ENCODE measurements at regions not wholly inside any gene's neighbourhood (a gene's known extent, or its start where the extent isn't known, plus 50 kb on each side); places are given as distances from the start of the nearest gene placed in this dataset.

DNA sequence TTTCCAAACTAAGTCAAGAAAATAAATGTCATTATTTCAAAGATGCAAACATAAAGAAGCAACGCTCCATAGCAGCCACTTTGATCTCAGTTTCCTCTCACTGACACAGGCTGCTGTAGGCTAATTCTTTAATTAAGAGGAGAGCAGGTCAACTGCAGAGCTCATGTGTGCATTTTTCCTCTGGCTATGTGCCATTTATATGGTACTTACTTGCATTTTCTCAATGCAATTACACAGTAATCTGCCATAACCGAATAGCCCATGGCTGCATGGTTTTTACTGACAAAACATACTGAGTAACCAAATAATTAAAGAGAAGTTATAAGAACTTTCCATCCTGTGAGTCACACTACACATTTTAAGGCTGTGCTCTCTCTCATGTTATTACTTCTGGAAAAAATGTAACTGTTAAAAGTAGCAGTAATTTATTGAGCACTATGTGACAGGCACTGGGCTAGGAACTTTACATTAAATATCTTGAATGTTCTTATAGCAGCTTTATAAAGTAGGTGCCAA lies 122.0 kb downstream of the ELAPOR2 start:
- H3K36me3 Mint-ChIP-seq, result peaks cover 9% of the 10 kb centered on the region
- H3K4me1 Mint-ChIP-seq, result peaks cover 2% of the 10 kb centered on the region
- TF ChIP-seq, protein P1, sequence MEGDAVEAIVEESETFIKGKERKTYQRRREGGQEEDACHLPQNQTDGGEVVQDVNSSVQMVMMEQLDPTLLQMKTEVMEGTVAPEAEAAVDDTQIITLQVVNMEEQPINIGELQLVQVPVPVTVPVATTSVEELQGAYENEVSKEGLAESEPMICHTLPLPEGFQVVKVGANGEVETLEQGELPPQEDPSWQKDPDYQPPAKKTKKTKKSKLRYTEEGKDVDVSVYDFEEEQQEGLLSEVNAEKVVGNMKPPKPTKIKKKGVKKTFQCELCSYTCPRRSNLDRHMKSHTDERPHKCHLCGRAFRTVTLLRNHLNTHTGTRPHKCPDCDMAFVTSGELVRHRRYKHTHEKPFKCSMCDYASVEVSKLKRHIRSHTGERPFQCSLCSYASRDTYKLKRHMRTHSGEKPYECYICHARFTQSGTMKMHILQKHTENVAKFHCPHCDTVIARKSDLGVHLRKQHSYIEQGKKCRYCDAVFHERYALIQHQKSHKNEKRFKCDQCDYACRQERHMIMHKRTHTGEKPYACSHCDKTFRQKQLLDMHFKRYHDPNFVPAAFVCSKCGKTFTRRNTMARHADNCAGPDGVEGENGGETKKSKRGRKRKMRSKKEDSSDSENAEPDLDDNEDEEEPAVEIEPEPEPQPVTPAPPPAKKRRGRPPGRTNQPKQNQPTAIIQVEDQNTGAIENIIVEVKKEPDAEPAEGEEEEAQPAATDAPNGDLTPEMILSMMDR (IDR thresholded peaks at IDR 0.05; ENCODE audit: unreplicated experiment), result no peak
- no peaks in the 10 kb centered on the region for H3K9me3 Mint-ChIP-seq
- no peaks in the 10 kb centered on the region for H3K27me3 Mint-ChIP-seq (ENCODE audit: low read depth)
- no peak overlapping the region for H3K4me3 Mint-ChIP-seq
- DNase-seq (ENCODE audit: low spot score in 2 of 2, unreplicated experiment in 2 of 2), result no peak
- H3K27ac Mint-ChIP-seq, result no peak overlapping the region

DNA sequence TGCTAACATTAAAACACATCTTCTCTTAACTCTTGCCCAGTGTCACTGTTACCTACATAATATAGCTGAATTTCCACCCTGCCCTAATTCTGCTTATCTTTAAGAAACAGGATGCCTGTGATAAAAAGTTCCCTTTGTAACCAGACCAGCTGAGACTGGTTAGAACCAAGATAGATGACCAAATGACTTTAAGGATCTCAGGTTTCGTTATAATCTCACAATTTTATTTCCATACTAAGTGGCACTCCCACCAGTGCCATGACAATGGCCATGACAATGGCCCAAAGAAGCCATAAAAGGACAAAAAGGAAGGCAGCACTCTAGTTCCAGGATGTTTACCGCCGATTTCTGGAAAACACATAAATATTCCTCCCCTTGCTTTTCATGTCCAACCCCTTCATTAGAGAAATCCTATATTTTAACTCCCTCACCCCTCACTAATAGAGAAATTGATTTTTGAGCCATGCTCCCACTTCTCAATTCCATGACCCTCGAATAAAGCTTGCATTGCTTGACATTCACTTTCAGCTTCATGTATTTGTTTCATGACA lies 126.1 kb downstream of the ELAPOR2 start:
- Mint-ChIP-seq H3K9me3 (no peaks in the 10 kb centered on the region), H3K36me3 (peaks cover 17% of the 10 kb centered on the region), H3K4me3 (no peak overlapping the region), H3K27ac (no peak overlapping the region), H3K27me3 (ENCODE audit: low read depth) (no peaks in the 10 kb centered on the region), H3K4me1 (no peaks in the 10 kb centered on the region)
- no peak for DNase-seq (ENCODE audit: low spot score in 2 of 2, unreplicated experiment in 2 of 2)
- TF ChIP-seq, protein P1 (IDR thresholded peaks at IDR 0.05; ENCODE audit: unreplicated experiment), result no peak

DNA sequence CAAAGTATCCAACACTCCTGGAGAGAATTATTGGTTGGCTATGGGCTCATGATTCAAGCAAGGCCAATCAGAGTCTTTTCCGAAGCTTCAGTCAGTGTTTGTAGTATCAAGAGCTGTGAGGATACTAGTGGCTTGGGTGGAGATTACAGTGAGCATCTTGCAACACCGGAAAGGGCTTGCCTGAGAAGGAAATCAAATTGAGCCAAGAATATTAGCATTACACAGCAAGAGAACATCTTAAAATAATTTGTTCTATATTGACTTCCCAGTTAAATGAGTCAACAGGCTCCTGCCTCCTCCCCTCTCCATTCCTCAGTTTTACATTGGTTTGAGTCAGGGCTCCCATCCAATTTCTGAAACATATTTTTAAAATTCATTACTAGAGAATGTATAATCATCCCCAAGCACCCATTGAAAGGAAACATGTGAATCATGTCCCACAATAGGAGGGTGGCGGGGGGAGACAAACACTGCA lies 127.4 kb downstream of the ELAPOR2 start:
- H3K27me3 Mint-ChIP-seq (ENCODE audit: low read depth), result no peaks in the 10 kb centered on the region
- H3K4me3 Mint-ChIP-seq, result no peak overlapping the region
- no peaks in the 10 kb centered on the region for H3K4me1 Mint-ChIP-seq
- no peaks in the 10 kb centered on the region for H3K9me3 Mint-ChIP-seq
- TF ChIP-seq, protein P1 (IDR thresholded peaks at IDR 0.05; ENCODE audit: unreplicated experiment), result no peak
- no peak for DNase-seq (ENCODE audit: low spot score in 2 of 2, unreplicated experiment in 2 of 2)
- H3K36me3 Mint-ChIP-seq, result peaks cover 13% of the 10 kb centered on the region
- H3K27ac Mint-ChIP-seq, result no peak overlapping the region

DNA sequence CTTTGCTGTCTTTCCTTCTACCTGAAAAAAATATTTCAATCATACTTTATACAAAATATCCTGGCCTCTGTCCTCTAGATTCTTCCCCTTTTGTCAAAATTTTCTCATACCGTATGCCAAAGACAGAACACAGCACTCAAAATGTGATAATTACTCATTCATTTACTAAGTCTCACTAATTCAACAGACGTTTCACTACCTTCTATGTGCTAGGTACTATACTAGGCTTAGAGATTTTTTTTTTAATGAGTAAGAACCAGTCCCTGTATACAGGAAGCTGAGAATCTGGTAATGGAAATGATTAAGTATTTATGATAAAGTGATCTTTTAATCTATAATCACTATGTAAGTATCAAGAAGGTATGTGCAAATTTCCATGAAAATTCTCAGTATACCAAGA lies 128.0 kb downstream of the ELAPOR2 start:
- Mint-ChIP-seq H3K4me3 (no peak overlapping the region), H3K36me3 (peaks cover 13% of the 10 kb centered on the region), H3K27ac (no peak overlapping the region), H3K4me1 (no peaks in the 10 kb centered on the region), H3K27me3 (ENCODE audit: low read depth) (no peaks in the 10 kb centered on the region), H3K9me3 (no peaks in the 10 kb centered on the region)
- TF ChIP-seq, protein P1 (IDR thresholded peaks at IDR 0.05; ENCODE audit: unreplicated experiment), result no peak
- DNase-seq (ENCODE audit: low spot score in 2 of 2, unreplicated experiment in 2 of 2), result no peak

DNA sequence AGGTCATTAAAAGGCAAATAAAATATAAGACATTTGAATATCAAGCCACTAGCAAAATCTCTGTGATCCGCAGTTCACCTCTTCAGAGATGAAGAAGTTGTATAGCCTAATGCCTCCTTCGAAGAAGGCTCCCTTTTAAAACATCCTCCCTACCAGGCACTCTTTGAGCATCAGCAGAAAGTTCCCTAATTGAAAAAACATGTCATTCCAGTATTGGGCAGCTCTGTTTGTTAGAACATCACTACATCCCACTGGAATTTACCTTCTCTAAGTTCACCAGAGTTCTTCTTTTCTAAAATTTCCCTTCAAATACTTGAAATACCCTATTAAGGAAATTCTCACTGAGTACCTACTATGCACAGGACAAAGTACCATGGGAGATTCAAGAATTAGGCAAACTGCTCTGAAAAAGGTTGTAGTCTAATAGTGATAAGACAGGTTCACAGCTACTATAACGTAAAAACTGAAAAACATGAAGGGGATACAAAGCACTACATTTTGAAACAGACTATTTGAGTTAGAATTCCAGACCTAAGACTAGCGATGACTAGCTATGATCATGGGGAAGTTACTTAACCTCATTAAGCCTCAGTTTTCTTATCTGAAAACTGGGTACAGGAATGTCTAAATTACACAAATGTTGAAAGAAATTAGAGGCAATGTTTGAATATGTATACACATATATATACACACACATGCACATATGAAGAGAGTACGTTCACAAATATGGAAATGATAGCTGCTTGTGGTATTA lies 128.7 kb downstream of the ELAPOR2 start:
- Mint-ChIP-seq H3K36me3 (peaks cover 13% of the 10 kb centered on the region), H3K27me3 (ENCODE audit: low read depth) (no peaks in the 10 kb centered on the region), H3K9me3 (no peaks in the 10 kb centered on the region), H3K27ac (no peak overlapping the region), H3K4me1 (no peaks in the 10 kb centered on the region), H3K4me3 (no peak overlapping the region)
- TF ChIP-seq, protein P1 (IDR thresholded peaks at IDR 0.05; ENCODE audit: unreplicated experiment), result no peak
- no peak for DNase-seq (ENCODE audit: low spot score in 2 of 2, unreplicated experiment in 2 of 2)

Data from mesothelial cell of epicardium (in vitro differentiated cells).